Frontal cortex (tissue), 3 donors: ENCODE measurements at regions not wholly inside any gene's neighbourhood (a gene's known extent, or its start where the extent isn't known, plus 50 kb on each side); places are given as distances from the start of the nearest gene placed in this dataset.

Source experiments
- DNase-seq, 2 donors: peaks; one replicate each; pipeline ENCODE4 v3.0.0; 2012; ENCODE audit warnings: low spot score in 2 of 2
- FAIRE-seq: peaks from 2 replicates; lab custom pipeline; 2012; peaks lifted over from hg19 to GRCh38; lab: Jason Lieb, UNC
- donor health status: control.
- donor health status: control.
- donor health status: control.

DNA sequence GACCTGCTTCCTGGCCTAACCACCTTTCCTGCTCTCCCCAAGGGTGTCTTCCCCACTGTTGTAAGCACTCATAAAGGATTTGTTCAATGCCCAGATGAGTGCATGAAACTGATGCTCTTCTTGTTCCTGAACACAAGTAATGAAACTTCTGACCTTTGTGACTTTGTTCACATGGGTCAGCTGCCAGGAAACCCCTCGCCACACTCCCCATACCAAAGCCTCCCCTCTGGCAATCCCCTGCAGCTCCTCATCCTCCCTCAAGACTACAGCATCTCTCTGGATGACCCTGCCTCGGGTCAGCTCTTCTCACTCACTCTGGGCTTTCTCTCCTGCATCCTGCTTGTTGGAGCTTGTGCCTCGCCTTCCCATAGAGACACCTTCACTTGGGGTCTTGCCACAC, 72.2 kb upstream of the SPTLC1 start:
- DNase-seq: no peak
- no peak for FAIRE-seq

DNA sequence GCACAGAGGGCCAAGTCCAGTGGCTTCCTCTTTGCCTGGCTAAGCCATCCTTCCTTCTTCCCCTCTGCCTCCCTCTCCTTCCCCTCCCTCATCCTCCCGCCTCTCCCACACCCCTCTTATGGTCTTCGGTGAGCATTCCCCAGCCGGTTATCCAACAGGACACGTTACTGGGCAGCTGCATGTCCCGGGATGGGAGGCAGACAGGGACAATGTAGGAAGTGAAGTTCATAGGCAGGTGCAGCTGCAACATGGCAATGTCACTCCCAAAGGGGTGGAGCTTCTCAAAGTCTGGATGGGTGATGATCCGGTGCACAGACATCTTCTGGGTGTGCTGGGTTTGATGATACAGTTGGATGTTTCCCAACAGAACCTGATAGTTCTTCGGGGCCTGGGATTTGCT, 71.4 kb upstream of the SPTLC1 start:
- FAIRE-seq: no peak
- no peak for DNase-seq

DNA sequence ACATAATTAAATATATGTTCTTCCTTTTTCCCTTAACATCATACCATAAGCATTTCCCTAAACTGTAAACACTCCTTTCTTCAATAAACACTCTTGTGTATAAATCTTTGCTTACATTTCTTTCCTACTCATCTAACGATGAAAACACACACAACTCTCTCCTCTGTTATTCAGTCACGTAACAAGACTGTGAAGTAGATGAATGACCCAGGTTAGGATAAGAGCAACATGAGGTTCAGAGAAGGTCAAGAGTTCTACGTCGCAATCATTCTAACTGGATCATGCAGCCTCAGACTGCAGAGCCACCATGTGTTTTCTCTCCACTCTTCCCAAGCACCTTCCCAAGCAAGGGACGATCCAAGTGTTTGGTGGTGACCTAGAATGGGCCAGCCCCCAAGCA, 70.5 kb upstream of the SPTLC1 start:
- DNase-seq: no peak
- FAIRE-seq: no peak

DNA sequence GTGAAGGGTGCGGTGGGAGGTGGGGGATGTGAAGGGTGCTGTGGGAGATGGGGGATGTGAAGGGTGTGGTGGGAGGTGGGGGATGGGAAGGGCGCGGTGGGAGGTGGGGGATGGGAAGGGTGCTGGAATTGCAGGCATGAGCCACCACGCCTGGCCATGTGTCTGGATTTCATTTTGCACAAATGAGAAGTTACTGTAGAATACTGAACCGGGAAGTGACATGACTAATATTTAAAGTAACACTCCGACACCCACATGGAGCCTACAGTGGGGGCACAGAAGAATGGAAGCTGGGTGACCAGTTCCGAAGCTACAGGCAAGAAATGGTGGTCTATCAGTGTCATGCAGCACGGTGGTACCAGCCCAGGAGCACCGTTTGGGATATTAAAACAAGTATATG, 69.9 kb upstream of the SPTLC1 start:
- DNase-seq (no peak), FAIRE-seq (no peak)

DNA sequence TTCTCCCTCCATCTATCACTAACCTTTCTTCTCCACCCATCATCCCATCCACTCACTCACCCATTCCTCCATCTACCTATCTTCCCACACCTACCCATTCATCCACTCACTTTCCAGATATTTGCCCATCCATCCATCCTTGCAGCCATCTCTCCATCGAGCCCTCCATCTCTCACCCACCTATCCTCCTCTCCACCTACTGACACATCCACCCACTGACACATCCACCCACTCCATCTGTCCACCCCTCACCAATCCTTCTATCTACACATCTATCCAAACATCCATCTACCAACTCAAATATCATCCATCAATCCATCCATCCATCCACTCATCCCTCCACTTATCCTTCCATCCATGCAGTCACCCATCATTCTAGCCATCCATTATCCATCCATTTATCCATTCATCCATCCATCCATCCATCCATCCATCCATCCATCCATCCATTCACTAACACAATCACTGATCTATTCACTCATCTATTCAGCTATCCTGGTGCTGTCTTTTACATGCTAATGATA, 68.9 kb upstream of the SPTLC1 start:
- no peak for FAIRE-seq
- no peak for DNase-seq

DNA sequence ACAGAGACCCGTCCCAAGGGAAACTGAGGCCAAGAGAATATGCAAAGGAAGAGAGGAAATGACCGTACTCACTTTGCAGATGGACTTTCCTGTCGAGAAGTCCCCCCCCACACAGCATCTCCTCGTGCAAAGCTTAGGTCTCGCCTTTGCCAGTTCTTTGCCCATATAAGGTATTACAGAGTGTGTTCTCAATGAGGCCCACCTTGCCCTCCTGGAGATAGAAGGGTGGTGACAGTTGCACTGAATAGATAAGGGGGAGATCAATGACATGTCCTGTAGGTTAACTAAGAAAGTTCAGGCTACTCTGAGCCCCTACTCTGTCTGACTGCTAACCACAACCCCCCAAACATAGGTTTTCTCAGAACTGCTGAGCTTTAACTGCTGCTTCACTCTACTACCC, 68.2 kb upstream of the SPTLC1 start:
- FAIRE-seq (no peak), DNase-seq (no peak)

DNA sequence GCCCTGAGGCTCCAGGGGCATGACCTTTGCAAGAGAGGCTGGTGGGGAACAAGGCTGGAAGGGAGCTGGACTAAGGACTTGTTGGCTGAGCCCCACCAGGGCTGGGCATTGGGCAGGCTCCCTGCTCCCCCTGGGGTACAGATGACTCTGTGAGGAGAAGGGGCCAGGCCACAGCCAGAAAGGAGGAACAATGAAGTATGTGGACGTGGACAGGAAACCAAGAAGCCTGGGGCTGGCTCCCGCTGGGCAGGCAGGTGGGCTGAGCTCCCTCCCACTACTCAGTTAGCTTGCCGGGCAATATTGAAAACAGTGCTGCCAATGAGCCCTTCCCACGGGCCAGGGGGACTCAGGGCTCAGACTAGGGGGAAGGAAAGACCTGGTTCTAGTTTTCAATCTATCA, 66.1 kb upstream of the SPTLC1 start:
- FAIRE-seq (no peak), DNase-seq (no peak)

DNA sequence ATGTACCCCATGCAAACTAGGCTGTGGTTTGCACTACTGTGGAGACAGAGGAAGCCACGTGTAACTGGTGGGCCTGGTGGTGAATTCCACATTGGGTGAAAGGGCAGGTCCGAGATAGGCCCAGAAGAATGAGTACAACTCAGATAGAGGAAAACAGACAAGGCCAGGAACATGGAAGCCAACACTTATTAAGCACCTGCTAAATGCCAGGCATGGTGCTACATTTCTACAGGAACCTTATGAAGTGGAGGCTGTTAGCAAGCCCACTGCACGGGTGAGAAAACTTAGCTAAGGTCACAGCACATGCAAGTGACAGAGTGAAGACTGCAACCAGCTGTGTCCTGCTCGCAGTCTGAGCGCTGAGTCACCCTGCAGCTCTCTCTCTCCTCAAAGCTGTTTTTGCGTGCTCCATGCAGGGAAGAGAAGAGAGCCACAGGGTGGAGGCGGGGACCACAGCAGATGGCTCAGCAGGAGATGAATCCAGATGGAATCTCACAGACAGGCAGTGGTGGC, 65.5 kb upstream of the SPTLC1 start:
- peak in 1 of 2 donors; percentile 70 for DNase-seq

DNA sequence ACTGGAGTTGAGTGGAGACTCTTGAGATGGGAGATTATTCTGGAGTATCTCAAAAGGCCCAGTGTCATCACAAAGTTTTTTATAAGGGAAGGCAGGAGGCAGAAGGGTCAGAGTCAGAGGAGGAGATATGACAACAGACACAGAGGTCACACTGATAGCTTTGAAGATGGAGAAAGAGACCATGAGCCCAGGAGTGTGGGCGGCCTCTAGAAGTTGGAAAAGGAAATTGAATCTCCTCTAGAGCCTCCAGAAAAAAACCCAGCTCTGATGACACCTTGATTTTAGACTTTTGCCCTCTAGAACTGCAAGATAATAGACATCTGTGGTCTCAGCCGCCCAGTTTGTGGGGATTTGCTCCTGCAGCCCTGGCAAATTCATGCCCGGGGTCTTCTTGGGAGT, 64.8 kb upstream of the SPTLC1 start:
- no peak for FAIRE-seq
- DNase-seq: no peak

More for the DNA sequence above, 65.5 kb upstream of the SPTLC1 start:
- FAIRE-seq: no peak

DNA sequence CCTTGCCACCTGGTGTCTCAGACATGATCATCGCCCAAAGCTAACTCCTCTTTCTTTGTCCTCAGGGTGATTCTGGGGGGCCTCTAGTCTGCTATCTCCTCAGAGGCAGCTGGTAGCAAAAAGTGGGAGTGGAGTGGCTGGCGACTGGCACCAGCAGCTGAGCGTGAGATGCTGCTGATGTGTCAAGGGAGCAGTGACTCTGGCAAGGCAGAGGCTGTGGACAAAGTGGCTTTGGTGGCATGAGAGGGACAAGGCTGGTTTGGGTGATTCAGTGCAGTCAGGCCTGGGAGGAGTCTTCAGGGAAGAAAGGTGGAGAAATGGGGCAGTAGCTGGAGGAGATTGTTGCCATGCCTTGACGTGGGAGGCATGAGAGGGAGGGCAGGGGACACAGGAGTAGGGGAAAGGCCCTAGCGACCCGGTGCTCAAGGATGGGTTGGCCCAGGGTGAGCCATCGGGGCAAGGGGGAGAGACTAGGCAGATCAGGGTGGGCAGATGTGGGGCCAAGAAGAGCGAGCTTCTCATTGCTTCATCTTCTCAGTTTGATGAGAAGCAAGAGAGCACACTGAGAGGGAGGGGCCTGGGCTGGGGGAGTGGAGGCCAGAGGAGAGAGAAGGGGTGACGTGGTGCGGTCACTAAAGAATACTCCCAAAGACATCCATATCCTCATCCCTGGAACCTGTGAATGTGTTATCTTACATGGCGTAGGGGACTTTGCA, 64.2 kb upstream of the SPTLC1 start:
- DNase-seq (no peak), FAIRE-seq (no peak)

DNA sequence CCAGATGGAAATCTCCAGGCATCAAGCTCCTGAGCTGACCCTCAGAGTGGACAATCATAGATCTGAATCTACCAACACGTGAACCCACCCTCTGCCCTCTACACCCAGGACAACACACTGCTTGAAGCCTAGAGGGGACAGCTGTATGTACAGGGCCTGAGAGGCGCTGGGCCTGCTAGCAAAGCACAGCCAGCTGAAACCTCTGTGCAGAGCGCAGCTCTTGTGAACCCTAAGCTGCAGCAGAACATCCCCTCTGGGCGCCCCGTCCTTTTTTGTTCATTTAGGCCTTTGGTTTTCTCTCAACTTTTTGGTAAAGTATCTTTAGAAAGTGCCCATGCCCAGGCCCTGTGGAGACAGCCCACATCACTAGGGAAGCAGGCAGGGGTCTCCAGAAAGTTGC, 62.4 kb upstream of the SPTLC1 start:
- no peak for FAIRE-seq
- DNase-seq: no peak

DNA sequence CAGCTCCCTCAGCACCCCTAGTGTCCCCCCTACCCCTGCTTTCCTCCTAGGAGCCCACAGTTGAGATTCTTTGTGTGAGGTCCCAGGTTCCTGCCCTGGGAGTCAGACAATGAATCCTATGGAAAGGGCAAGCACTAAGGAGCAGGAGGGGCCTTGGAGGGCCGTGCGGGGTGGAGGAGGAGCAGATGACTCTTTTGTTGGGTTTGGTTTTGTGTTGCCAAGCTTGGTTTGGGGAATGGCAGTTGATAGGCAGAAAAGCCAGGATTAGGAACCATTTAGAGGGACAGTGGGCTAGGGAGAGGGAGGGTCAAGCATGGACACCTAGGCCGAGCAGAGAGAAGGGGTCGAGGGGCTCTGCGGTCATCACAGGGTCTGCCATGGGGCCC, 61.6 kb upstream of the SPTLC1 start:
- FAIRE-seq: no peak
- DNase-seq: no peak

DNA sequence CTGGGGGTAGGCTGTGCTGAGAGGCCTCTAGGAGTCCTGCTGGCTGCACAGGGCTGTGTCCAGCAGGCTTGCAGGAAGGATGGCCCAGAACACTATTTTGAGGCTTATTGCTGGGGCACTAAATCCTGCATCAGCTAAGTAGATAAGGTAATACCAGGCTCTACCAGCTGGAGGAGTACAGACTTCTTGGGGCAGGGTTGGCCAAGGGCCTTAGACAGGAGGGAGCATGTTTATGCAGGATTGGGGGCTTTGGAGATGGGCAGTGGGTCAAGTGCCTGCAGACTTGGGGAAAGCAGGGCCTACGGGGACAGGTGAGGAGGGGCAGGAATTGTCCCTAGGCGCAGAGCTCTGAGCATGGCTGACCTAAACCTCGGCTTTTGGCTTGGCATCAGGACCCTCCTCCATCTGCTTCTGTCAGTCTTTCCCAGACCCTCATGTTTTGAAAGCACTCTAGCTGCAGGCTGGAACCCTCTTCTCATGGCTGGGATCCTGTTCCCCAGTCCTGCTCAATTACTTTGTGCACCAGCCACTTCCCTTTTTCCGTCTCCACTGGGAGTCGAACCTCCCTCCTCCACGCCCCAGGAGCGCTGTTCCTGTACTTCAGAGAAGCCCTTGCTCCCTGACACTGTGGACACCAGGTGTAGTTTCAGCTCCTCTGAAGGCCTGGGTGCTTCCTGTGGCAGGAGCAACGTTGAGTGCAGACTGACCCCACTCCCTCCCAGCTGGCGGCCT, 61.0 kb upstream of the SPTLC1 start:
- DNase-seq: no peak
- no peak for FAIRE-seq

DNA sequence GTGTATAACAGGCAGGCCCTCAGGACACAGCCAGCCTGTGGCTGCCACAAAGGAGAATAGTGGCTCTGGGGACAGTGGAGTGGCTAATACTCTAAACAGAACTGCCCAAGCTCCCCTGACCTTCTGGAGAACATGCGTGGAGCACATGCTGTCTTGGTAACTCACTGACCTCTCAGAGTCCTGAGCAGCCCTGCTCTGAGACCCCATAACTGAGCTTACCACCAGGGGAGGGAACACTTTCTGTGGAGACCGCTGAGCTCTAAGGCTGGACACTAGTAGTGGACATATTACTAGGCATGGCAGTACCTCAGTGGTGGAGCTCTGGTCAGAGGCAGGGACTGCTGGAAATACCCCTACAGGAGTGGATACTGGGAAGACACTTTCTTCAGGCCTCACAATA, 60.2 kb upstream of the SPTLC1 start:
- DNase-seq: no peak
- FAIRE-seq: no peak

DNA sequence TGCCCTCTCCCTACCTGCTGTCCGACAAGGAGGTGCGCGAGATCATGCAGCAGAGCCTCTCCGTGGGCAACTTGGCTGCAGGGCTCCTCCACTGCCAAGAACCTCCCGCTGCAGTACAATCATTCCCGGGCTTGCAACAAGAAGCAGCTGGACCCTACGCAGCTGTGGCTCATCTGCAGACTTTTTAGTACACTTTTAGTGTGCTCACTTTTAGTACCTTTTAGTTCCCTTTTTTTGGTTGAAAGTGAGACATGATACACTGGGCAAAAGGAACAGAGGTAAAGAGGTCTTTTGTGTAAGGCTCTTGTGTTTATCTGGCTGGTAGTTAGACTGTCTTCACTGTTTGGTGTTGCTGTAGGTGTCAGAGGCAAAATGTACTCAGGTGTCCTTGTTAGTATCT, 58.1 kb upstream of the SPTLC1 start:
- FAIRE-seq: no peak
- no peak for DNase-seq

DNA sequence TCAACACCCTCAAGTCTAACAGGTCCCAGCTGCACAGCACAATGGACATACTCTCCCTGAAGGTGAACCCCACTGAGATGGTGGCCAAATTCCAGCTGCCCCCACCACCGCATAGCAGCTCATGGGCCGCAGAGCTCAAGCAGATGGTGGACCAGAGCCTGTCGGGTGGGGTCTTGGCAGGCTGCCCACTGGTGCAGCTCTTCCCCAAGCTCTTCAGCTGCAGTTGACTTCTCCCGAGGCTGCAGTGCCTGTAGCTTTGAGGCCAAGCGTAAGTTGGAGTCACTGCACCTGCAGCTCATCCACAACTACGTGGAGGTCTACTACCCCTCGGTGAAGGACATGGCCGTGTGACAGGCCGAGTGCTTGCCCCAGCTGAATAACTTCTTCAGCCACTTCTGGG, 56.6 kb upstream of the SPTLC1 start:
- DNase-seq: no peak

DNA sequence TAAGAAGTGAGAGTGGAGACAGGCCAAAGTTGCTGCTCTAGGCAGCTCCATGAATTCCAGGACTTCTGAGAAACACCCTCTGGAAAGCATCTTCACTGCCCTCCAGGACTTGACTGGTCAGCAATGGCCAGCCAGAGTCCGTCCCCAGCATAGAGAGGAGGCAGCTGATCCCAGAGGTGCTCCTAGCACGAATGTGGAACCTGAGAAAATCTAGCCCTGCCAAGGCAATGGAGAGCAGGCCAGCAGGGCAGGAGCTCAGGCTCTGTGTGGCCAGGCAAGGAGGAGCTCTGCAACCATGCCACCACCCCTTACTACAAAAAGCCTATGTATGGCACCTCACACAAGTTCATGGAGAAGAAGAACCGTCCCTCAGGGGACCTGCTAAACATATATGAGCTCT, 56.1 kb upstream of the SPTLC1 start:
- FAIRE-seq (no peak), DNase-seq (no peak)

More for the DNA sequence above, 56.6 kb upstream of the SPTLC1 start:
- FAIRE-seq: no peak

DNA sequence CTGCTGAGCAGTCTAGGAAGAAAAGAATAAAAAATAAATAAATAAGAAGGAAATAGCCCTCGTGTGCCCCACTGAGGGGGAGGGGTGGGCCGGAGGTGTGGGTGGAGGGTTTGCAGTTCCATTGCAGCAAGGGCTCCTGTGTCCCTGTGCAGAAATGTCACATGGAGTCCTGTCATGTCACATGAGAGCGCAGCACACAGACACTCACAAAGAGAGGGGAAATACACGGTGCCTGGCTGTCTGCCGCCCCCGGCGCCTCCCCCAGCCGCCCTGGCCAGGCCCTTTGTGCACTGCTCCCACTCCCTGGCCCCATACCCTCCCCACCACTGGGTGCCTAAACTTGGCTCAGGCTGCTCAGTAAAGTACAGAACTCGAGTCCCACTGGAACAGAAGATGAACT, 55.6 kb upstream of the SPTLC1 start:
- no peak for FAIRE-seq
- no peak for DNase-seq

DNA sequence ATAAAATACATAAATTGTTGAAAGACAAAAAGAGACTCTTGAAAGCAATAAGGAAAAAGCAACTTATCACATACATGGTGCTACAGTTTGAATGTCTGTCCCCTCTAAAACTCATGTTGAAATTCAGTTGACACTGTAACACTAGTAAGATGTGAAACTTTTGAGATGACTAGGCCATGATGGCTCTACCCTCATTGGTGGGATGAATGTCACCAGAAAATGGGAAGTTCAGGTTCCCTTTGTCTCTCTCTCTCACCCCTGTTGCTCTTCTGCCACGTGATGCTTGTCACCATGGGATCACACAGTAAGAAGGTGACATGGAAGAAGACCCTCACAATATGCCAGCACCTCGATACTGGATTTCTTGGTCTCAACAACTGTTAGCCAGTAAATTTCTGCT, 50.3 kb upstream of the SPTLC1 start:
- DNase-seq: no peak
- no peak for FAIRE-seq
